CD4-positive, alpha-beta T cell (primary cell): ENCODE measurements at regions not wholly inside any gene's neighbourhood (a gene's known extent, or its start where the extent isn't known, plus 50 kb on each side); places are given as distances from the start of the nearest gene placed in this dataset.
A peak's percentile ranks its signal among the peaks of the same experiment; 100 is the strongest.

Experiments used
- ATAC-seq: fragments of 200-7000 bp; cut with Tn5 transposase; one replicate; pipeline ENCODE4 v1.10.0; 2022; ENCODE audit warnings: mild to moderate bottlenecking; ENCODE audit not compliant: poor library complexity
- CTCF ChIA-PET: fragments of 350-600 bp; sonication (Branson Sonifier 250); formaldehyde crosslinking; loops from one replicate; lab custom pipeline; 2021; ENCODE audit warnings: antibody characterized with exemption, inconsistent platforms; lab: Charles Lee
- POLR2A ChIA-PET: fragments of 350-600 bp; sonication (Branson Sonifier 250); formaldehyde crosslinking; loops from one replicate; lab custom pipeline; 2021; ENCODE audit warnings: antibody characterized with exemption, inconsistent platforms; lab: Charles Lee
- DNase-seq, 14 experiments: peaks; one replicate each; pipeline ENCODE4 v3.0.0-alpha.2; 2013 to 2020; ENCODE audit warnings: mixed read lengths in 2 of 14
- H3K27ac ChIP-seq, 2 donors: one replicate each; pipeline versions ENCODE4 v1.5.1 to v1.7.0; 2013; ENCODE audit warnings: low read length in 2 of 2, low read depth in 1 of 2, mild to moderate bottlenecking in 1 of 2
- H3K27me3 ChIP-seq, 2 experiments: 1 replicate in 1 of 2; 2 replicates in 1 of 2; pipeline versions ENCODE4 v1.6.1 to v1.7.0; 2013; ENCODE audit warnings: low read length in 2 of 2, control low read depth in 1 of 2, mild to moderate bottlenecking in 1 of 2, moderate library complexity in 1 of 2; ENCODE audit not compliant: insufficient read depth in 2 of 2, control insufficient read depth in 1 of 2
- H3K36me3 ChIP-seq: one replicate; pipeline ENCODE4 v1.6.1; 2013; ENCODE audit warnings: low read length, control low read depth; ENCODE audit not compliant: insufficient read depth
- H3K4me1 ChIP-seq: one replicate; pipeline ENCODE4 v1.6.1; 2013; ENCODE audit warnings: low read length, control low read depth; ENCODE audit not compliant: insufficient read depth
- H3K4me3 ChIP-seq: one replicate; pipeline ENCODE4 v1.5.1; 2013; ENCODE audit warnings: mild to moderate bottlenecking, low read length, moderate library complexity
- H3K9me3 ChIP-seq, 2 experiments: 1 replicate in 1 of 2; 2 replicates in 1 of 2; pipeline versions ENCODE4 v1.6.1 to v1.7.0; 2013; ENCODE audit warnings: low read length in 2 of 2, mild to moderate bottlenecking in 2 of 2, control low read depth in 1 of 2, moderate library complexity in 1 of 2; ENCODE audit not compliant: control insufficient read depth in 1 of 2, insufficient read depth in 1 of 2
- H3K27ac Mint-ChIP-seq: one replicate; pipeline ENCODE4 v1.8.0; 2020; ENCODE audit warnings: mixed read lengths
- H3K27me3 Mint-ChIP-seq: one replicate; pipeline ENCODE4 v1.8.0; 2021; ENCODE audit warnings: mixed read lengths
- H3K36me3 Mint-ChIP-seq: one replicate; pipeline ENCODE4 v1.8.0; 2021; ENCODE audit warnings: low read depth, mixed read lengths
- H3K4me1 Mint-ChIP-seq: one replicate; pipeline ENCODE4 v1.8.0; 2021; ENCODE audit warnings: low read depth, mixed read lengths
- H3K4me3 Mint-ChIP-seq: one replicate; pipeline ENCODE4 v1.8.0; 2020; ENCODE audit warnings: mild to moderate bottlenecking, mixed read lengths
- H3K9me3 Mint-ChIP-seq: one replicate; pipeline ENCODE4 v1.8.0; 2020; ENCODE audit warnings: mixed read lengths
- intact Hi-C, 2 experiments: fragments of 100-400 bp; cut with DNase I in 1 of 2; cut with micrococcal nuclease in 1 of 2; formaldehyde crosslinking; loops; one replicate each; pipeline versions ENCODE4 v1.15.1 to v1.9.0; 2023 to 2025; cut with DNase I, micrococcal nuclease
- TF ChIP-seq, protein P1 (sequence below): fragments of 200-600 bp; IDR thresholded peaks from one replicate; pipeline ENCODE4 v1.8.0; 2022; ENCODE audit warnings: antibody characterized with exemption, mild to moderate bottlenecking

DNA sequence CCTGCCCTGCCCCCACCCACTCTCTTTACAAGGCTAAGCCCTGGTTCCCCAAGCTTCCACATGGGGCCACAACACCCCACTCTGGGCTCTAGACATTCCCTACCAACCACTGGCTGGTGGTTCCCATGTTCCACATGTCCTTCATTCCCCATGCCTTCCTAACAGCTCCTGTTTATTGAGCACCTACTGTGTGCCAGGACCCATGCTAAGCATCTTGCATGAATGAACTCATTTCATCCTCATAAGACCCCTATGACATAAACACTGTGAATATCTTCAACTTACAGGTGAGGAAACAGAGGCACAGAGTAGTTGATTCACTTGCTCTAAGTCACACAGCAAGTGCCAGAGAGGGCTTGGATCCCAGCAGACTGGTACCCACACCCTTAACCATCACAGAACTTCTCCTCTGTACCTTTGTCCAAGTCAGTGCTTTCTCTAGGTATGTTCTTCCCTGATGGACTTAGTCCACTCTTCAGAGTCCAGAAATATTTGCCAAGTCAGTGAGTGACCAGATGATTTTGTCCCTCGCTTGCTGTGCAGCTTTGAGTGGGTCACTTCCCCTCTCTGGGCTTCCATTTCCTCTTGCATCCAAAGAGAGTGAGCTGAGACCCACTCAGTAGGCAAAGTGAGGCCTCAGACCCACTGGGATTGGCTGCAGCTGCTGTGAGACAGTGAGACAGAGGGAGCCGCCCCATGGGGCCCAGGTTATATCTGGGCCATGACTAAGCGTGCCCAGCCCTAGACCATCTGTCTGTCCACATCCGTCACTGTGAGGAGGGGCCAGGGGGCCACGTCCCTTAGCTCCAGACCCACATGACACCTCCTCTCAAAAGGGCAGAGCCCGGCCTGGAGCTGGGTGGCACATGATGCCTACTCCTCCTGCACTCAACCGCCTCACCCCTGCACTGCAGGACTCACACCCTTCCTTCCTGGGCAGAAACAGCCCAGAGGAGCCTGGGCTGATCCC lies 132.4 kb downstream of the MN1 start:
- Histone ChIP-seq H3K4me3 (no peak overlapping the region), H3K27me3 (peaks cover 9 to 23% of the 10 kb centered on the region in 2 experiments), H3K36me3 (no peaks in the 10 kb centered on the region), H3K27ac (no peak overlapping the region), H3K9me3 (peaks cover 0 to 30% of the 10 kb centered on the region in 2 experiments), H3K4me1 (no peaks in the 10 kb centered on the region)
- Mint-ChIP-seq H3K27me3 (peaks cover 37% of the 10 kb centered on the region), H3K27ac (no peak overlapping the region), H3K4me1 (no peaks in the 10 kb centered on the region), H3K4me3 (no peak overlapping the region), H3K36me3 (no peaks in the 10 kb centered on the region), H3K9me3 (peaks cover 6% of the 10 kb centered on the region)
- intact Hi-C loops = no loop called here
- DNase-seq (peak in 3 of 14 experiments; percentile 19 to 71 (median 54)), ATAC-seq (no peak)
- TF ChIP-seq, protein P1, sequence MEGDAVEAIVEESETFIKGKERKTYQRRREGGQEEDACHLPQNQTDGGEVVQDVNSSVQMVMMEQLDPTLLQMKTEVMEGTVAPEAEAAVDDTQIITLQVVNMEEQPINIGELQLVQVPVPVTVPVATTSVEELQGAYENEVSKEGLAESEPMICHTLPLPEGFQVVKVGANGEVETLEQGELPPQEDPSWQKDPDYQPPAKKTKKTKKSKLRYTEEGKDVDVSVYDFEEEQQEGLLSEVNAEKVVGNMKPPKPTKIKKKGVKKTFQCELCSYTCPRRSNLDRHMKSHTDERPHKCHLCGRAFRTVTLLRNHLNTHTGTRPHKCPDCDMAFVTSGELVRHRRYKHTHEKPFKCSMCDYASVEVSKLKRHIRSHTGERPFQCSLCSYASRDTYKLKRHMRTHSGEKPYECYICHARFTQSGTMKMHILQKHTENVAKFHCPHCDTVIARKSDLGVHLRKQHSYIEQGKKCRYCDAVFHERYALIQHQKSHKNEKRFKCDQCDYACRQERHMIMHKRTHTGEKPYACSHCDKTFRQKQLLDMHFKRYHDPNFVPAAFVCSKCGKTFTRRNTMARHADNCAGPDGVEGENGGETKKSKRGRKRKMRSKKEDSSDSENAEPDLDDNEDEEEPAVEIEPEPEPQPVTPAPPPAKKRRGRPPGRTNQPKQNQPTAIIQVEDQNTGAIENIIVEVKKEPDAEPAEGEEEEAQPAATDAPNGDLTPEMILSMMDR = no peak
- CTCF ChIA-PET = no interaction called here
- POLR2A ChIA-PET = no interaction called here

DNA sequence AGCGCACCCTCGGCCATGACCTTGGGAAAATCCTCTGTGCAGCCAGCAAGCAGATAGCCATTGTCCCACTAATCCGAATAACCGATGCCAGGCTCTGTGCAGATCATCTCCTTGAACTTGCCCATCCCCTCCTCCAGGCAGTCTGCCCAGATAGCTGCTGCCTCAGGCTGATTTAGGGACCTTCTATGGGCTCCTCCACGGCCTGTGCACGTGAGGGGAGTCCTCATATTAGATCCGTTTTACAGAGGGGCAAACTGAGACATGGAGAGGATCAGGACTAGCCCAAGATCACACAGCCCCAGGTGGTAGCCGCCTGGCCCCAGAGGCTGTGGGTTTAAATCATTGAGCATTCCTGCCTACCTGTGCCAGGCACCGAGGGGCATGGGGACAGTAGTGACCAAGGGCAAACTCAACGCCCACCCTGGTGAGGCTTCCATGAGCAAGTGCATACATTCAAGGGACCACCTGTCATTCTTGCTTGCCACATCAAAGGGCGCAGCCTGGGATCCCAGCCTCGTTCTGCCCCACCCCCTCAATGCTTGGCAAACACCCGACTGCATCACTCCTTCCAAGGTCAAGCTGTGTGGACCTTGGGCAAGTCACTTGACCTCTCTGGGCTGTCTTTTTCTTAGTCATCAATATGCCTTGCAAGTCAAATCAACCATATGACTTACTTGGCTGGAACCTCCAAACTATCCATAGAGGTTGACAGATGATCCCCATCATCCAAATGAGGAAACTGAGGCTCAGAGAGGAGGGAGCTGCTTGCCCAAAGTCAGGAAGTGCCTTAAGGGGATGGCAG lies 131.6 kb downstream of the MN1 start:
- no peak overlapping the region for H3K4me3 ChIP-seq
- no peaks in the 10 kb centered on the region for H3K4me1 Mint-ChIP-seq
- peak in 2 of 14 experiments; percentile 15 to 40 for DNase-seq

More for the DNA sequence above, 131.6 kb downstream of the MN1 start:
- ChIA-PET POLR2A (no interaction called here), CTCF (no interaction called here)
- no peaks in the 10 kb centered on the region for H3K4me1 ChIP-seq
- H3K27me3 ChIP-seq = peaks cover 9 to 30% of the 10 kb centered on the region in 2 experiments
- Mint-ChIP-seq H3K27me3 (peaks cover 34% of the 10 kb centered on the region), H3K9me3 (peaks cover 6% of the 10 kb centered on the region), H3K27ac (no peak overlapping the region), H3K36me3 (no peaks in the 10 kb centered on the region), H3K4me3 (no peak overlapping the region)
- no peak overlapping the region for H3K27ac ChIP-seq
- peaks cover 0 to 30% of the 10 kb centered on the region in 2 experiments for H3K9me3 ChIP-seq
- ATAC-seq = no peak
- intact Hi-C loops = no loop called here
- no peaks in the 10 kb centered on the region for H3K36me3 ChIP-seq
- TF ChIP-seq, protein P1 = no peak
